ENCODE measurements at regions not wholly inside any gene's neighbourhood (a gene's known extent, or its start where the extent isn't known, plus 50 kb on each side); places are given as distances from the start of the nearest gene placed in this dataset.

DNA sequence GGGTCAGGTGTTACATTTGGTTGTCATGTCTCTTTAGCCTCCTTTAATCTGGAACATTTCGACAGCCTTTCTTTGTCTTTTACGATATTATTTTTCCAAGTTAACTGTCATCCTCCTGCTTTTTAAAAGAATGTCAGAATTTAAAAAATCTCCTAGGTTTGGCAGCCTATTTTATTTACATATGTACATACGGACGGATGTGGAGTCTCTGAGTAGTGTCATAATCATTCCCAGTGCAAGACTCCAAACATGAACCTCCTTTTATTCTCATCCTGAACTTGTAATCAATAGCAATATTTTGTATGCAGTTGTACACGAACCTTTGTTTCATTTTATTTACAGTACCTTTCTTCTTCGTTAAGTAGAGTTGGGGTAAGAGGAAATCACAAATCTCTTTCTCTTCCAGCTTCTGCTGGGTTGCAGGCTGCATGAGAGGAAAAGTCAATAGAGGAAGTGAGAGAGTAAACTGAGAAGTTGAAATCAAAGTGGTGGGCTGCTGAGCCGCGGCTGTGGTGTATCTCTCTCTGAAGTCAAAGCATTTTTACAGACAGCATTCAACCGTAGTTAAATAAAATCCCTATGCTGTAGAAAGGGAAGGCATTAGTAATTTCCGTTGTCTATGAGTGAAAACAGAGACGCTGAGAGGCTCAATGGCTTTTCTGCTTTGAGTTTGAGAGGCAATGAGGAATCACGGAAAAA, 53.9 kb upstream of the RPS6KA3 start:
- TF ChIP-seq, protein P1, sequence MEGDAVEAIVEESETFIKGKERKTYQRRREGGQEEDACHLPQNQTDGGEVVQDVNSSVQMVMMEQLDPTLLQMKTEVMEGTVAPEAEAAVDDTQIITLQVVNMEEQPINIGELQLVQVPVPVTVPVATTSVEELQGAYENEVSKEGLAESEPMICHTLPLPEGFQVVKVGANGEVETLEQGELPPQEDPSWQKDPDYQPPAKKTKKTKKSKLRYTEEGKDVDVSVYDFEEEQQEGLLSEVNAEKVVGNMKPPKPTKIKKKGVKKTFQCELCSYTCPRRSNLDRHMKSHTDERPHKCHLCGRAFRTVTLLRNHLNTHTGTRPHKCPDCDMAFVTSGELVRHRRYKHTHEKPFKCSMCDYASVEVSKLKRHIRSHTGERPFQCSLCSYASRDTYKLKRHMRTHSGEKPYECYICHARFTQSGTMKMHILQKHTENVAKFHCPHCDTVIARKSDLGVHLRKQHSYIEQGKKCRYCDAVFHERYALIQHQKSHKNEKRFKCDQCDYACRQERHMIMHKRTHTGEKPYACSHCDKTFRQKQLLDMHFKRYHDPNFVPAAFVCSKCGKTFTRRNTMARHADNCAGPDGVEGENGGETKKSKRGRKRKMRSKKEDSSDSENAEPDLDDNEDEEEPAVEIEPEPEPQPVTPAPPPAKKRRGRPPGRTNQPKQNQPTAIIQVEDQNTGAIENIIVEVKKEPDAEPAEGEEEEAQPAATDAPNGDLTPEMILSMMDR (conservative IDR thresholded peaks at IDR 0.05 in 1 of 2, IDR thresholded peaks at IDR 0.05 in 1 of 2; ENCODE audit: extremely low read depth in 1 of 2, insufficient read depth in 1 of 2, low read depth in 1 of 2, low read length in 2 of 2): no peak
- no peak for TF ChIP-seq EZH2 (IDR thresholded peaks at IDR 0.05; ENCODE audit: borderline replicate concordance, low read length)

Measured in mammary epithelial cell (primary cell).